ENCODE measurements at regions not wholly inside any gene's neighbourhood (a gene's known extent, or its start where the extent isn't known, plus 50 kb on each side); places are given as distances from the start of the nearest gene placed in this dataset.

- Histone ChIP-seq H3K79me2 (ENCODE audit: control insufficient read depth, insufficient read depth, low read length) (no peaks in the 10 kb centered on the region), H3K9me3 (replicated peaks; ENCODE audit: control insufficient read depth, insufficient read depth, low read length) (no peaks in the 10 kb centered on the region), H3K27ac (ENCODE audit: insufficient read depth, low read depth, low read length) (no peak overlapping the region), H4K20me1 (replicated peaks; ENCODE audit: control insufficient read depth, extremely low read depth, insufficient read depth, low read length) (no peaks in the 10 kb centered on the region), H3K4me3 (replicated peaks in 1 of 3; ENCODE audit: insufficient read depth in 1 of 3, low read depth in 1 of 3, low read length in 3 of 3) (no peak overlapping the region), H2AFZ (ENCODE audit: low read depth, low read length) (no peak overlapping the region), H3K9me1 (replicated peaks; ENCODE audit: control insufficient read depth, extremely low read depth, insufficient read depth, low read length) (no peaks in the 10 kb centered on the region), H3K27me3 (ENCODE audit: control insufficient read depth in 2 of 2, insufficient read depth in 2 of 2, low read length in 2 of 2) (peaks cover 46 to 61% of the 10 kb centered on the region in 2 experiments), H3K9ac (replicated peaks; ENCODE audit: extremely low read depth, insufficient read depth, low read length) (no peak overlapping the region), H3K4me1 (ENCODE audit: control insufficient read depth, extremely low read depth, insufficient read depth, low read length) (no peaks in the 10 kb centered on the region), H3K36me3 (ENCODE audit: control insufficient read depth in 2 of 2, extremely low read depth in 1 of 2, insufficient read depth in 2 of 2, low read length in 2 of 2) (no peaks in the 10 kb centered on the region), H3K4me2 (ENCODE audit: insufficient read depth, low read length) (no peak overlapping the region)
- no peak for FAIRE-seq
- intact Hi-C loops (cut with micrococcal nuclease) (no loop called here), dilution Hi-C loops (cut with MboI; ENCODE audit: extremely low pct_ligation_motif_present, low sequenced_read_pairs) (no loop called here)
- no peak for DNase-seq (ENCODE audit: low read depth, low spot score)
- BruUV-seq (replicated peaks): no TSS peak
- ChIA-PET POLR2A (no interaction called here), CTCF (interaction anchor here (1.6 kb wide), 1 partner anchor 79 kb away, joined by 6 read pairs; no protein-coding TSS in a partner anchor)
- TF ChIP-seq MYC (IDR thresholded peaks at IDR 0.05; ENCODE audit: low read depth, low read length): no peak
- no peak for TF ChIP-seq POLR2A (IDR thresholded peaks at IDR 0.05; ENCODE audit: low read depth, low read length)
- TF ChIP-seq EZH2 (IDR thresholded peaks at IDR 0.05; ENCODE audit: borderline replicate concordance, low read depth, low read length, severe bottlenecking): peak; percentile 23
- TF ChIP-seq JUN (IDR thresholded peaks at IDR 0.05; ENCODE audit: borderline replicate concordance, insufficient read depth, insufficient read length, low read depth): no peak
These were observed 70.1 kb upstream of the UNC5A start for GRCh38 chr5:176740131-176740701.

DNA sequence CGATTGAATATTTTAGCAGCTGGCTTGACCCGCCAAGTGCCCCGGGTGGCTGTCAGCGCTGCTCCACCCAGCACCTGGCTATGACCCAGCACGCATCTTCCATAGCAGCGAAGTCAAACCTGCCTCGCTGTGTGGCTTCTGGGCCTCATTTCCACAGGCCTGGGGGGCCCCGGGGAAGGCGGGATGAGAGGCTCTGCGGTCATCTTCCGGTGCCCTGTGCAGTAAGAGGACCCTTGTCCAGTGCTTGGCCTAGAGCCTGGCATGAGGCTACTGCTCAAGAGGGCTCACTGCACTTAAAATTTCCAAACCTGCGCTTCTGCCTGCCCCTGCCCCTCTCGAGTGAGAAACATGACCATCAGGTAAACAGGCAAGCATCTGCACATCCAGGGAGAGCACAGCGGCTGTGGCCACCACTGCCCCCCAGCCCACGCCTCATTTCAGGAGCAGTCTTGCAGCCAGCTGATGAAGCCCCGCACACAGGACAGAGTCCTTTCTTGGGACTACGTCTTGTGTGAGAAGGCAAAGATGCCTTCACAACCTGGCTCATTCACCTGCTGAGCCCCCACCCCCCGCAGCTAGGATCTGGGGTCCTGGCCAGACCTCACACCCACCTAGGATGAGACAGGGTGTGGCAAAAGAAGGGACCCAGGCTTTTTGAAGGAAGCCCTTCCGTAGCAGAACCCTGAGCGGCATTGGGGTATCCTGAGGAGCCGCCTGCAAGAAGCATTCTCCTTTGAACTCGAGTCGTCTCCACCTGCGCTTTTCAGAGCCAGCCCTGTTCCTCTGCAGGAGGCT is 69.5 kb upstream of the UNC5A start:
- POLR2A ChIA-PET: no interaction called here
- Histone ChIP-seq H3K4me3 (replicated peaks in 1 of 3; ENCODE audit: insufficient read depth in 1 of 3, low read depth in 1 of 3, low read length in 3 of 3) (no peak overlapping the region), H3K79me2 (ENCODE audit: control insufficient read depth, insufficient read depth, low read length) (no peaks in the 10 kb centered on the region), H2AFZ (ENCODE audit: low read depth, low read length) (no peak overlapping the region), H3K4me2 (ENCODE audit: insufficient read depth, low read length) (no peak overlapping the region), H3K9me1 (replicated peaks; ENCODE audit: control insufficient read depth, extremely low read depth, insufficient read depth, low read length) (no peaks in the 10 kb centered on the region), H3K27ac (ENCODE audit: insufficient read depth, low read depth, low read length) (no peak overlapping the region), H3K36me3 (ENCODE audit: control insufficient read depth in 2 of 2, extremely low read depth in 1 of 2, insufficient read depth in 2 of 2, low read length in 2 of 2) (no peaks in the 10 kb centered on the region), H4K20me1 (replicated peaks; ENCODE audit: control insufficient read depth, extremely low read depth, insufficient read depth, low read length) (no peaks in the 10 kb centered on the region), H3K4me1 (ENCODE audit: control insufficient read depth, extremely low read depth, insufficient read depth, low read length) (no peaks in the 10 kb centered on the region), H3K9me3 (replicated peaks; ENCODE audit: control insufficient read depth, insufficient read depth, low read length) (no peaks in the 10 kb centered on the region), H3K9ac (replicated peaks; ENCODE audit: extremely low read depth, insufficient read depth, low read length) (no peak overlapping the region), H3K27me3 (ENCODE audit: control insufficient read depth in 2 of 2, insufficient read depth in 2 of 2, low read length in 2 of 2) (peaks cover 48 to 62% of the 10 kb centered on the region in 2 experiments)
- CTCF ChIA-PET: interaction anchor here (0.9 kb wide), 1 partner anchor 80 kb away, joined by 4 read pairs; no protein-coding TSS in a partner anchor
- intact Hi-C loops (cut with micrococcal nuclease): no loop called here
- FAIRE-seq (no peak), DNase-seq (ENCODE audit: low read depth, low spot score) (no peak)
- BruUV-seq (replicated peaks): no TSS peak
- TF ChIP-seq EZH2 (IDR thresholded peaks at IDR 0.05; ENCODE audit: borderline replicate concordance, low read depth, low read length, severe bottlenecking) (no peak), CTCF (IDR thresholded peaks at IDR 0.05; ENCODE audit: extremely low read depth in 1 of 2, insufficient read depth in 1 of 2, low read depth in 1 of 2, low read length in 2 of 2) (no peak), POLR2A (IDR thresholded peaks at IDR 0.05; ENCODE audit: low read depth, low read length) (no peak), POLR2AphosphoS5 (IDR thresholded peaks at IDR 0.05; ENCODE audit: insufficient read depth, low read depth, low read length) (no peak), GATA2 (IDR thresholded peaks at IDR 0.05; ENCODE audit: insufficient read depth, insufficient read length, low read depth, low read length) (no peak), FOS (IDR thresholded peaks at IDR 0.05; ENCODE audit: borderline replicate concordance, insufficient read depth, low read length) (no peak), JUN (IDR thresholded peaks at IDR 0.05; ENCODE audit: borderline replicate concordance, insufficient read depth, insufficient read length, low read depth) (no peak), MAX (IDR thresholded peaks at IDR 0.05; ENCODE audit: insufficient read depth, insufficient read length) (no peak), MYC (IDR thresholded peaks at IDR 0.05; ENCODE audit: low read depth, low read length) (no peak)
- dilution Hi-C loops (cut with MboI; ENCODE audit: extremely low pct_ligation_motif_present, low sequenced_read_pairs): no loop called here

Data from endothelial cell of umbilical vein (primary cell).